Pulmonary artery endothelial cell (primary cell): ENCODE measurements at regions not wholly inside any gene's neighbourhood (a gene's known extent, or its start where the extent isn't known, plus 50 kb on each side); places are given as distances from the start of the nearest gene placed in this dataset.
"Not testable (repeated sequence)": the region's sequence is repeated elsewhere in the genome, so short reads cannot be mapped to it uniquely, and the experiment has no call there.

Experiments used
- DNase-seq: peaks from one replicate; pipeline ENCODE4 v3.0.0-alpha.2; 2011; ENCODE audit warnings: low read depth, low spot score

GRCh38 chr18:68431111-68431921, 283.6 kb downstream of the TMX3 start:
- no peak for DNase-seq

- DNase-seq: no peak
Observed at GRCh38 chr18:68429841-68430240, 285.1 kb downstream of the TMX3 start.

GRCh38 chr18:68429111-68429510, 285.8 kb downstream of the TMX3 start:
- DNase-seq: no peak

GRCh38 chr18:68428661-68429060, 286.2 kb downstream of the TMX3 start:
- no peak for DNase-seq

- peak; percentile 27 for DNase-seq
Observed at GRCh38 chr18:68427951-68428401, 286.9 kb downstream of the TMX3 start.

- no peak for DNase-seq
Observed at GRCh38 chr18:68426731-68427315, 288.1 kb downstream of the TMX3 start.

GRCh38 chr18:68418881-68419280, 296.0 kb downstream of the TMX3 start:
- no peak for DNase-seq

GRCh38 chr18:68418226-68418868, 296.6 kb downstream of the TMX3 start:
- DNase-seq: no peak

- no peak for DNase-seq
Observed at GRCh38 chr18:68417826-68418225, 297.1 kb downstream of the TMX3 start.

- no peak for DNase-seq
Observed at GRCh38 chr18:68417166-68417799, 297.6 kb downstream of the TMX3 start.

- no peak for DNase-seq
Observed at GRCh38 chr18:68414407-68414806, 300.5 kb downstream of the TMX3 start.

GRCh38 chr18:68409576-68409975, 305.3 kb downstream of the TMX3 start:
- DNase-seq: no peak

- DNase-seq: no peak
Observed at GRCh38 chr18:68406761-68407160, 308.1 kb downstream of the TMX3 start.

- no peak for DNase-seq
Observed at GRCh38 chr18:68402784-68403183, 312.1 kb downstream of the TMX3 start.

- no peak for DNase-seq
Observed at GRCh38 chr18:68400889-68401288, 314.0 kb downstream of the TMX3 start.

- DNase-seq: no peak
Observed at GRCh38 chr18:68399721-68400120, 315.2 kb downstream of the TMX3 start.

GRCh38 chr18:68397241-68398035, 317.5 kb downstream of the TMX3 start:
- DNase-seq: no peak

- DNase-seq: no peak
Observed at GRCh38 chr18:68394705-68395104, 320.2 kb downstream of the TMX3 start.

GRCh38 chr18:68391801-68392200, 323.1 kb downstream of the TMX3 start:
- no peak for DNase-seq

- DNase-seq: no peak
Observed at GRCh38 chr18:68387246-68387645, 327.7 kb downstream of the TMX3 start.

- DNase-seq: not testable (repeated sequence)
Observed at GRCh38 chr18:68383979-68384378, 330.9 kb downstream of the TMX3 start.
